HepG2 (cell line): ENCODE measurements at regions not wholly inside any gene's neighbourhood (a gene's known extent, or its start where the extent isn't known, plus 50 kb on each side); places are given as distances from the start of the nearest gene placed in this dataset.

Experiments
- CSRNP1 ChIP-seq: sonication (generic); formaldehyde crosslinking; IDR thresholded peaks from 2 replicates; pipeline ENCODE4 v1.8.1; 2023; ENCODE audit warnings: mild to moderate bottlenecking, missing genetic modification reagents
- FOSL1 ChIP-seq: sonication (generic); formaldehyde crosslinking; IDR thresholded peaks from 2 replicates; pipeline ENCODE4 v1.9.0; 2021; ENCODE audit warnings: missing genetic modification reagents, borderline replicate concordance
- FOXJ3 ChIP-seq: sonication (generic); formaldehyde crosslinking; IDR thresholded peaks from 2 replicates; pipeline ENCODE4 v1.4.0; 2020; ENCODE audit warnings: missing genetic modification reagents, mild to moderate bottlenecking, borderline replicate concordance
- HIVEP1 ChIP-seq: sonication (generic); formaldehyde crosslinking; IDR thresholded peaks from 2 replicates; pipeline ENCODE4 v1.4.0; 2020; ENCODE audit warnings: mild to moderate bottlenecking, missing genetic modification reagents
- KDM3A ChIP-seq: IDR thresholded peaks from 2 replicates; pipeline ENCODE4 v1.6.1; 2018; ENCODE audit warnings: low read depth, missing compliant biosample characterization
- ZNF567 ChIP-seq: sonication (generic); formaldehyde crosslinking; IDR thresholded peaks from 2 replicates; pipeline ENCODE4 v1.8.1; 2023; ENCODE audit warnings: mild to moderate bottlenecking, missing genetic modification reagents, borderline replicate concordance
- ZNF605 ChIP-seq: sonication (generic); formaldehyde crosslinking; IDR thresholded peaks from 2 replicates; pipeline ENCODE4 v1.8.0; 2022; ENCODE audit warnings: mild to moderate bottlenecking, missing genetic modification reagents
- TF ChIP-seq, protein P1 (sequence below): sonication (generic); formaldehyde crosslinking; IDR thresholded peaks from 2 replicates; pipeline ENCODE4 v1.8.0; 2022; ENCODE audit warnings: low read depth, missing genetic modification reagents
- TF ChIP-seq, protein P2 (sequence below): IDR thresholded peaks from 2 replicates; pipeline ENCODE4 v1.6.1; 2018; ENCODE audit warnings: missing genetic modification reagents
- TF ChIP-seq, protein P3 (sequence below): sonication (generic); formaldehyde crosslinking; IDR thresholded peaks from 2 replicates; pipeline ENCODE4 v1.8.0; 2022; ENCODE audit warnings: missing genetic modification reagents, mild to moderate bottlenecking, borderline replicate concordance
- TF ChIP-seq, protein P4 (sequence below): sonication (generic); formaldehyde crosslinking; IDR thresholded peaks from 2 replicates; pipeline ENCODE4 v1.5.0; 2020; ENCODE audit warnings: mild to moderate bottlenecking, missing genetic modification reagents, moderate library complexity

- TF ChIP-seq ZNF605, result no peak
- TF ChIP-seq, protein P1, sequence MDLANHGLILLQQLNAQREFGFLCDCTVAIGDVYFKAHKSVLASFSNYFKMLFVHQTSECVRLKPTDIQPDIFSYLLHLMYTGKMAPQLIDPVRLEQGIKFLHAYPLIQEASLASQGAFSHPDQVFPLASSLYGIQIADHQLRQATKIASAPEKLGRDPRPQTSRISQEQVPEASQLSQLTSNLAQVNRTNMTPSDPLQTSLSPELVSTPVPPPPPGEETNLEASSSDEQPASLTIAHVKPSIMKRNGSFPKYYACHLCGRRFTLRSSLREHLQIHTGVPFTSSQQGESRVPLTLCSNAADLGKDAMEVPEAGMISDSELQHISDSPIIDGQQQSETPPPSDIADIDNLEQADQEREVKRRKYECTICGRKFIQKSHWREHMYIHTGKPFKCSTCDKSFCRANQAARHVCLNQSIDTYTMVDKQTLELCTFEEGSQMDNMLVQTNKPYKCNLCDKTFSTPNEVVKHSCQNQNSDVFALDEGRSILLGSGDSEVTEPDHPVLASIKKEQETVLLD (CRISPR knock-in tag), result no peak
- no peak for TF ChIP-seq FOSL1 (CRISPR knock-in tag)
- TF ChIP-seq KDM3A, result no peak
- TF ChIP-seq, protein P2, sequence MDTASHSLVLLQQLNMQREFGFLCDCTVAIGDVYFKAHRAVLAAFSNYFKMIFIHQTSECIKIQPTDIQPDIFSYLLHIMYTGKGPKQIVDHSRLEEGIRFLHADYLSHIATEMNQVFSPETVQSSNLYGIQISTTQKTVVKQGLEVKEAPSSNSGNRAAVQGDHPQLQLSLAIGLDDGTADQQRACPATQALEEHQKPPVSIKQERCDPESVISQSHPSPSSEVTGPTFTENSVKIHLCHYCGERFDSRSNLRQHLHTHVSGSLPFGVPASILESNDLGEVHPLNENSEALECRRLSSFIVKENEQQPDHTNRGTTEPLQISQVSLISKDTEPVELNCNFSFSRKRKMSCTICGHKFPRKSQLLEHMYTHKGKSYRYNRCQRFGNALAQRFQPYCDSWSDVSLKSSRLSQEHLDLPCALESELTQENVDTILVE (CRISPR knock-in tag), result no peak
- TF ChIP-seq, protein P3, sequence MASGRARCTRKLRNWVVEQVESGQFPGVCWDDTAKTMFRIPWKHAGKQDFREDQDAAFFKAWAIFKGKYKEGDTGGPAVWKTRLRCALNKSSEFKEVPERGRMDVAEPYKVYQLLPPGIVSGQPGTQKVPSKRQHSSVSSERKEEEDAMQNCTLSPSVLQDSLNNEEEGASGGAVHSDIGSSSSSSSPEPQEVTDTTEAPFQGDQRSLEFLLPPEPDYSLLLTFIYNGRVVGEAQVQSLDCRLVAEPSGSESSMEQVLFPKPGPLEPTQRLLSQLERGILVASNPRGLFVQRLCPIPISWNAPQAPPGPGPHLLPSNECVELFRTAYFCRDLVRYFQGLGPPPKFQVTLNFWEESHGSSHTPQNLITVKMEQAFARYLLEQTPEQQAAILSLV, result no peak
- TF ChIP-seq, protein P4, sequence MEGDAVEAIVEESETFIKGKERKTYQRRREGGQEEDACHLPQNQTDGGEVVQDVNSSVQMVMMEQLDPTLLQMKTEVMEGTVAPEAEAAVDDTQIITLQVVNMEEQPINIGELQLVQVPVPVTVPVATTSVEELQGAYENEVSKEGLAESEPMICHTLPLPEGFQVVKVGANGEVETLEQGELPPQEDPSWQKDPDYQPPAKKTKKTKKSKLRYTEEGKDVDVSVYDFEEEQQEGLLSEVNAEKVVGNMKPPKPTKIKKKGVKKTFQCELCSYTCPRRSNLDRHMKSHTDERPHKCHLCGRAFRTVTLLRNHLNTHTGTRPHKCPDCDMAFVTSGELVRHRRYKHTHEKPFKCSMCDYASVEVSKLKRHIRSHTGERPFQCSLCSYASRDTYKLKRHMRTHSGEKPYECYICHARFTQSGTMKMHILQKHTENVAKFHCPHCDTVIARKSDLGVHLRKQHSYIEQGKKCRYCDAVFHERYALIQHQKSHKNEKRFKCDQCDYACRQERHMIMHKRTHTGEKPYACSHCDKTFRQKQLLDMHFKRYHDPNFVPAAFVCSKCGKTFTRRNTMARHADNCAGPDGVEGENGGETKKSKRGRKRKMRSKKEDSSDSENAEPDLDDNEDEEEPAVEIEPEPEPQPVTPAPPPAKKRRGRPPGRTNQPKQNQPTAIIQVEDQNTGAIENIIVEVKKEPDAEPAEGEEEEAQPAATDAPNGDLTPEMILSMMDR (CRISPR knock-in tag), result no peak
- no peak for TF ChIP-seq ZNF567 (CRISPR knock-in tag)
- no peak for TF ChIP-seq FOXJ3
- no peak for TF ChIP-seq HIVEP1 (CRISPR knock-in tag)
- TF ChIP-seq CSRNP1, result no peak
These were observed 439.1 kb downstream of the EIPR1 start for GRCh38 chr2:2938481-2938880.
